ENCODE measurements at regions not wholly inside any gene's neighbourhood (a gene's known extent, or its start where the extent isn't known, plus 50 kb on each side); places are given as distances from the start of the nearest gene placed in this dataset.

DNA sequence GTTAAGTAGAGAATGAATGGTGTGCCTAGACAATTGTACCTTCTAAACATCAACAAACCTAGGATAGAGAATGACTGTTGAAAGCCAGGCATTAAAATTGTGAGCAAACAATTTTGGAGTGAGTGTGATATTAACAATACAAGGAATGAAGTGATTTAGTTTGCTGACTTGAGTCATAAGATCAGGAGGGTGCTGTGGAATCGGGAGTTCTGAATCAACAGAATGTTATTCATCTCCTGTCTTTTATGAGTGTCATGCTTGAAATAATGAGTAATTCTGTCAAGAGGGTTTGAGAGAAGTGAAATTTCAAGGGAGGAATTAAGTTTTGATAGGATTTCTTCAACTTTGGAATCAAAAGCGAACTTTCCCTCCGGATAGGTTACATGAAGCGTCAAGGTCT is 214.4 kb upstream of the DSEL start:
- WGBS (ENCODE audit: insufficient coverage) = 80% methylated on average over 1 of the region's 4 CpGs

DNA sequence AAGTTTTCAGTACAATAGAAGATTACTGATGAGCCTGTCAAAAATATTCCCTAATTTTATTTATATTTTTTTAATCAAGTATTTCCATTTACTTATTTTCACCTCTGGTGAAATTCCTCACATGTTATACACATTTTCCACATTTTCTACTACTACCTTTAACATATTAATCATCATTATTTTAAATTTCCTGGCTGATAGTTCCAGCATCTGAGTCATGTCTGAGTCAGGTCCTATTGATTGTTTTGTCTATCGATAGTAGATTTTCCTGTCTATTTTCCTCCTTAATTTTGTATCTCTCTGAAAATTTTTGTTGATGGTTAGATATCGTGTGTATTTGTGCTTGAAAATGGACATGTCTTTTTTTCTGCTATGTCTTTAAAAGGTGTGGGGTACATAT is 211.8 kb upstream of the DSEL start:
- DNase-seq (ENCODE audit: low read depth in 4 of 6, low spot score in 6 of 6) = no peak
- Histone ChIP-seq H3K4me1 (ENCODE audit: control insufficient read depth, insufficient read depth, low read length) (no peaks in the 10 kb centered on the region), H3K27me3 (ENCODE audit: control insufficient read depth, insufficient read depth, low read length) (no peaks in the 10 kb centered on the region), H3K4me3 (ENCODE audit: low read depth, low read length) (no peak overlapping the region), H3K27ac (ENCODE audit: low read depth, low read length) (no peak overlapping the region), H3K36me3 (ENCODE audit: control insufficient read depth, insufficient read depth, low read length) (no peaks in the 10 kb centered on the region), H3K9me3 (ENCODE audit: control insufficient read depth, insufficient read depth, low read length) (peaks cover 1% of the 10 kb centered on the region)
- WGBS (ENCODE audit: insufficient coverage) = no CpG with 5 or more reads among the region's 2 CpGs

More for the DNA sequence above, 214.4 kb upstream of the DSEL start:
- Histone ChIP-seq H3K9me3 (ENCODE audit: control insufficient read depth, insufficient read depth, low read length) (no peaks in the 10 kb centered on the region), H3K4me3 (ENCODE audit: low read depth, low read length) (no peak overlapping the region), H3K27me3 (ENCODE audit: control insufficient read depth, insufficient read depth, low read length) (no peaks in the 10 kb centered on the region), H3K4me1 (ENCODE audit: control insufficient read depth, insufficient read depth, low read length) (no peaks in the 10 kb centered on the region), H3K36me3 (ENCODE audit: control insufficient read depth, insufficient read depth, low read length) (no peaks in the 10 kb centered on the region), H3K27ac (ENCODE audit: low read depth, low read length) (no peak overlapping the region)
- no peak for DNase-seq (ENCODE audit: low read depth in 4 of 6, low spot score in 6 of 6)

DNA sequence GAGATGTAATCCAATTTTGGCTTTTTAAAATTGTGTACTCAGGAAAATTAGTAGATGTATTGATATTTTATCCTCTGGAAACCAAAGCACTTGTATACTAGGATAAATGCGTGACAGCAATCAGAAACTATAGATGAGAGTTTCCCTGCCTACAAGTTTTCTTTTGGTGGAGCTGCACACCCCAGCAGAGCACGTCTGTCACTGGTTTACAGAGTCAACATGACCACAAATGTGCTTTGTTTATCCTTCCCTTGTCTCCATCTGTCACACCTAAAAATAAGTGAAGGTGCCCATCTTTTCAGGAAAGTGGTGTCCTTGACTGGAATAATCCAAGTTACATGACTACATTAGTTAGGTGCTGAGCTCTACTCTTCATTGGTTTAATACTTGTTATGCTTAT is 210.4 kb upstream of the DSEL start:
- DNase-seq (ENCODE audit: low read depth in 4 of 6, low spot score in 6 of 6) = no peak
- Histone ChIP-seq H3K9me3 (ENCODE audit: control insufficient read depth, insufficient read depth, low read length) (peaks cover 1% of the 10 kb centered on the region), H3K4me1 (ENCODE audit: control insufficient read depth, insufficient read depth, low read length) (no peaks in the 10 kb centered on the region), H3K36me3 (ENCODE audit: control insufficient read depth, insufficient read depth, low read length) (no peaks in the 10 kb centered on the region), H3K27me3 (ENCODE audit: control insufficient read depth, insufficient read depth, low read length) (no peaks in the 10 kb centered on the region), H3K4me3 (ENCODE audit: low read depth, low read length) (no peak overlapping the region), H3K27ac (ENCODE audit: low read depth, low read length) (no peak overlapping the region)
- WGBS (ENCODE audit: insufficient coverage) = 89% methylated on average over 1 of the region's 2 CpGs

DNA sequence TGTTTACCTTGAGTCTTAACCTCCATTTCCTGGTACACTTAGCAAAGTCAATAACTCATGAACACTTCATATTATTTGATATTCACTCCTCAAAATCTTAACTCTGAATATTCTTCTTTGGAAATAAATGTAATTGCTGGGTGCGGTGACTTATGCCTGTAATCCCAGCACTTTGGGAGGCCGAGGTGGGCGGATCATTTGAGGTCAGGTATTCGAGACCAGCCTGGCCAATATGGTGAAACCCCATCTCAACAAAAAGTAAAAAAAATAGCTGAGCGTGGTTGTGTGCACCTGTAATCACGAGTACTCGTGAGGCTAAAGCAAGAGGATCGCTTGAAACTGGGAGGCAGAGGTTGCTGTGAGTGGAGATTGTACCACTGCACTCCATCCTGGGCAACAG is 201.3 kb upstream of the DSEL start:
- Histone ChIP-seq H3K27ac (ENCODE audit: low read depth, low read length) (no peak overlapping the region), H3K9me3 (ENCODE audit: control insufficient read depth, insufficient read depth, low read length) (no peaks in the 10 kb centered on the region), H3K27me3 (ENCODE audit: control insufficient read depth, insufficient read depth, low read length) (no peaks in the 10 kb centered on the region), H3K4me1 (ENCODE audit: control insufficient read depth, insufficient read depth, low read length) (no peaks in the 10 kb centered on the region), H3K4me3 (ENCODE audit: low read depth, low read length) (no peak overlapping the region), H3K36me3 (ENCODE audit: control insufficient read depth, insufficient read depth, low read length) (no peaks in the 10 kb centered on the region)
- WGBS (ENCODE audit: insufficient coverage) = no CpG with 5 or more reads among the region's 8 CpGs
- DNase-seq (ENCODE audit: low read depth in 4 of 6, low spot score in 6 of 6) = no peak

DNA sequence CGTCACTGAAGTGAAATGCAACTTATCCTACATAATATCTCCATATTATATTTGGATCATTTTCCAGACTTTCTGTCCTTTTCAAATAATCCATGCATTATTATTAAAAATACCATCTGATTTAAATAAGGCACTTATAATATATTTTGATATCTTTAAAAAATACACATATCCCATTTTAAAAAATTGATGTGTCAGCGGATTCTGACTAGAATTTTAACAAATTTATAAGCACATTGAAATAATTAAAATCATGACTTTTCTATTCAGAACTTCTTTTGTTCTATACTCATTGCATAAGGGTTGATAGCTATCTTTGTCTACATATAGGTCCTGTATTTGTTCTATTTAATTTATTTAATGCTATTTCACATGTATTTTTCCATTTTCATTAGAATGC is 199.0 kb upstream of the DSEL start:
- H3K4me1 ChIP-seq (ENCODE audit: control insufficient read depth, insufficient read depth, low read length) = no peaks in the 10 kb centered on the region
- no peaks in the 10 kb centered on the region for H3K36me3 ChIP-seq (ENCODE audit: control insufficient read depth, insufficient read depth, low read length)
- no peaks in the 10 kb centered on the region for H3K9me3 ChIP-seq (ENCODE audit: control insufficient read depth, insufficient read depth, low read length)
- no peak overlapping the region for H3K27ac ChIP-seq (ENCODE audit: low read depth, low read length)
- no peaks in the 10 kb centered on the region for H3K27me3 ChIP-seq (ENCODE audit: control insufficient read depth, insufficient read depth, low read length)
- WGBS (ENCODE audit: insufficient coverage) = no CpG with 5 or more reads among the region's 2 CpGs
- DNase-seq (ENCODE audit: low read depth in 4 of 6, low spot score in 6 of 6) = no peak
- no peak overlapping the region for H3K4me3 ChIP-seq (ENCODE audit: low read depth, low read length)

DNA sequence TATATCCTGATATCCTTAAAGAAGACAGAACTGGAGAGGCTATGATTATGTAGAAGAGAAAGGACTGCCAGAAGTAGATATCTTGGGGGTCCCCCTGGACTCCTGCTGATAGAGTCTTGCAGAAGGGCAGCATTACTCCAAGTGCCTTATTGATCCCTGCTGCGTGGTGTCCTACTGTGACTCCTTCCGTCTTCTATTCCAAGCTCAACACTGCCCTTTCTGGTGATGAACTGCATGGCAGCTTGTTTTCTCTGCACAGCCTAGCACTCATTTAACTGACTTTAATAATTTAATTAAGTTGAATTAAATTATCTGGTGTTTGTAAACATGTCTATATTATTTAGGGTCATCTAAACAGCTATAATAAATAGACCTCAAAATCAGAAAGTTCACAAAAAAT is 194.1 kb upstream of the DSEL start:
- H3K36me3 ChIP-seq (ENCODE audit: control insufficient read depth, insufficient read depth, low read length) = no peaks in the 10 kb centered on the region
- H3K27ac ChIP-seq (ENCODE audit: low read depth, low read length) = no peak overlapping the region
- no peaks in the 10 kb centered on the region for H3K27me3 ChIP-seq (ENCODE audit: control insufficient read depth, insufficient read depth, low read length)
- no peaks in the 10 kb centered on the region for H3K4me1 ChIP-seq (ENCODE audit: control insufficient read depth, insufficient read depth, low read length)
- WGBS (ENCODE audit: insufficient coverage) = 69% methylated on average over 2 of the region's 2 CpGs
- DNase-seq (ENCODE audit: low read depth in 4 of 6, low spot score in 6 of 6) = no peak
- no peak overlapping the region for H3K4me3 ChIP-seq (ENCODE audit: low read depth, low read length)
- H3K9me3 ChIP-seq (ENCODE audit: control insufficient read depth, insufficient read depth, low read length) = no peaks in the 10 kb centered on the region

DNA sequence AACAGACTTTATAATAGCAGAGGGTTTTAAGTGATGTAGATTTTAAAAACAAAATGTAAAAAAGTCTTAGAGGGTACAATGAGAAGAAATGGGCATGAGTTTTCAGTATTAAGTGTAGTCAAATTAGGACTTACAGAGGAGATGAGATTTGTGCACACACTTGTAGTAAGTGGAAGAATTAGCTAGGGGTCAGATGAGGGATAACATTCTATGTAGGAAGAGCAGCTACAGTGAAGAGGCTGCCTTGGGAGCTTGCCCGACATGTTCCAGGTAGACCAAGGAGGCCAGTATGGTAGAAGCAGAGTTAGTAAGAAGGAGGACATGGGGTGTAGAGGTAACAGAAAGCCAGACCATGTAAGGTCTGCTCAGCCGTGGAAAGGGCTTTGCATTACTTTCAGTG is 189.2 kb upstream of the DSEL start:
- no peak for DNase-seq (ENCODE audit: low read depth in 4 of 6, low spot score in 6 of 6)
- no peaks in the 10 kb centered on the region for H3K27me3 ChIP-seq (ENCODE audit: control insufficient read depth, insufficient read depth, low read length)
- H3K27ac ChIP-seq (ENCODE audit: low read depth, low read length) = no peak overlapping the region
- H3K4me3 ChIP-seq (ENCODE audit: low read depth, low read length) = no peak overlapping the region
- 89% methylated on average over 2 of the region's 2 CpGs for WGBS (ENCODE audit: insufficient coverage)
- no peaks in the 10 kb centered on the region for H3K4me1 ChIP-seq (ENCODE audit: control insufficient read depth, insufficient read depth, low read length)
- no peaks in the 10 kb centered on the region for H3K36me3 ChIP-seq (ENCODE audit: control insufficient read depth, insufficient read depth, low read length)
- no peaks in the 10 kb centered on the region for H3K9me3 ChIP-seq (ENCODE audit: control insufficient read depth, insufficient read depth, low read length)

DNA sequence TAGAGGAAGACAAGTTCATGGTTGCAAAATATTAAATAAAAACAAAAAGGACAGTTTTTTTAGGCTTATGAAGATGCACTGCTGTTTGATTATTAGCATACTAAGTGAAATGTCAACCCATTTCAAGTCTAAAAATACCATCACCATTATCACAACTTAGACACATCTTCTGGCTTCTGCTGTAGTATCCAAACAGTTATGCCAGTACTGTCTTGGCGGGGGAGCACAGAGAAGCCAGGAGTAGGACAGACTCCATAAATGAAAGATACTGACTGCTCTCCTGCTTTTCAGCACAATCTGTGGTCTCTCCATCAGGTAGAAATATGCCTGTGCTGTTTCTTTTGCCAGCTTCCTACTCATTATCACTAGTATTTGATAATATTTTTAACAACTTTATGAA is 179.2 kb upstream of the DSEL start:
- no peak for DNase-seq (ENCODE audit: low read depth in 4 of 6, low spot score in 6 of 6)
- no peaks in the 10 kb centered on the region for H3K4me1 ChIP-seq (ENCODE audit: control insufficient read depth, insufficient read depth, low read length)
- H3K27me3 ChIP-seq (ENCODE audit: control insufficient read depth, insufficient read depth, low read length) = no peaks in the 10 kb centered on the region
- WGBS (ENCODE audit: insufficient coverage) = 100% methylated on average over 1 of the region's 1 CpG
- no peaks in the 10 kb centered on the region for H3K36me3 ChIP-seq (ENCODE audit: control insufficient read depth, insufficient read depth, low read length)
- H3K27ac ChIP-seq (ENCODE audit: low read depth, low read length) = no peak overlapping the region
- no peaks in the 10 kb centered on the region for H3K9me3 ChIP-seq (ENCODE audit: control insufficient read depth, insufficient read depth, low read length)
- no peak overlapping the region for H3K4me3 ChIP-seq (ENCODE audit: low read depth, low read length)

DNA sequence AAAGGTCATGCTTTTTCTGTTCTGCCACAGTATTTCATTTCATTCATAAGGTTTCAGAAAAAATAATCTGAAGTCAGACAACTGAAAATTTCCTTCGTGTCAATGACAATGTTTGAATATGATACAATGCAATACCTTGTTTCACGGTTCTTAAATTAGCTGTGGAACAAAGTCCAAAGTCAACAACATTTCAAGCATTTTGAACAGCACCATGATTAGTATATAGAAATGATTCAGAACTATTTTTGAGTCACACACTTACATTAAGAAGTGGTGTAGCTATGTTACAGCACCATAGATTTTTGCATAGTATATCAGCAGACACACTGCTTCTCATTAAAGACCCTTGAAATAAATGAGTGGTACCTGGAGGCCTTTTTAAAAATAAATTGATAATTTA is 178.3 kb upstream of the DSEL start:
- H3K4me3 ChIP-seq (ENCODE audit: low read depth, low read length) = no peak overlapping the region
- H3K36me3 ChIP-seq (ENCODE audit: control insufficient read depth, insufficient read depth, low read length) = no peaks in the 10 kb centered on the region
- no peaks in the 10 kb centered on the region for H3K4me1 ChIP-seq (ENCODE audit: control insufficient read depth, insufficient read depth, low read length)
- no peak for DNase-seq (ENCODE audit: low read depth in 4 of 6, low spot score in 6 of 6)
- WGBS (ENCODE audit: insufficient coverage) = no CpG with 5 or more reads among the region's 2 CpGs
- no peaks in the 10 kb centered on the region for H3K27me3 ChIP-seq (ENCODE audit: control insufficient read depth, insufficient read depth, low read length)
- no peak overlapping the region for H3K27ac ChIP-seq (ENCODE audit: low read depth, low read length)
- no peaks in the 10 kb centered on the region for H3K9me3 ChIP-seq (ENCODE audit: control insufficient read depth, insufficient read depth, low read length)

DNA sequence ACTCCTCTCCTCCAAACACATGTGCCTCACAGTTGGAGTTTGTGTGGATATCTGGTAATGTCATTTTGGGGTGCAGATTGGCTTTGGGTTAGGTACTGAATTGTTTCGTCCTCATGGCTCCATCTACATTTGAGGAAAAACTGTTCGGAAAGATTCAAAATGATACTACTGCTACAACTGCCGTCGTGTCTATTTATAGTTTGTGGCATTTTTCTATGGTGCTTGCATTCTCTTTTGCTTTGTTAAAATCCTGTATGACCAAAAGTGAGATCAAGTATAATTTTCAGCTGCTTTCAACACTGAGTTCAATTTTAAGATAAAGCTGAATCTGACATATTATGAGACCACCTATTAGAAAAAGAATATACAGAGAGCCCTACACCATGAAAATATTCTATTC is 176.3 kb upstream of the DSEL start:
- WGBS (ENCODE audit: insufficient coverage) = no CpG with 5 or more reads among the region's 4 CpGs
- no peak overlapping the region for H3K4me3 ChIP-seq (ENCODE audit: low read depth, low read length)

More for the DNA sequence above, 176.3 kb upstream of the DSEL start:
- Histone ChIP-seq H3K36me3 (ENCODE audit: control insufficient read depth, insufficient read depth, low read length) (no peaks in the 10 kb centered on the region), H3K9me3 (ENCODE audit: control insufficient read depth, insufficient read depth, low read length) (no peaks in the 10 kb centered on the region), H3K27me3 (ENCODE audit: control insufficient read depth, insufficient read depth, low read length) (no peaks in the 10 kb centered on the region), H3K4me1 (ENCODE audit: control insufficient read depth, insufficient read depth, low read length) (no peaks in the 10 kb centered on the region), H3K27ac (ENCODE audit: low read depth, low read length) (no peak overlapping the region)
- DNase-seq (ENCODE audit: low read depth in 4 of 6, low spot score in 6 of 6) = no peak

Measured in spinal cord (tissue), 9 donors.